ENCODE measurements at regions not wholly inside any gene's neighbourhood (a gene's known extent, or its start where the extent isn't known, plus 50 kb on each side); places are given as distances from the start of the nearest gene placed in this dataset.

GRCh38 chr18:37717656-37718055 is 152.1 kb upstream of the CELF4 start:
- no peak for DNase-seq (ENCODE audit: low read depth)

GRCh38 chr18:37717098-37717497 is 151.5 kb upstream of the CELF4 start:
- DNase-seq (ENCODE audit: low read depth), result no peak

GRCh38 chr18:37716106-37716735 is 150.6 kb upstream of the CELF4 start:
- no peak for DNase-seq (ENCODE audit: low read depth)

GRCh38 chr18:37714691-37715090 is 149.1 kb upstream of the CELF4 start:
- no peak for DNase-seq (ENCODE audit: low read depth)

- no peak for DNase-seq (ENCODE audit: low read depth)
Measured at GRCh38 chr18:37712776-37713175, 147.2 kb upstream of the CELF4 start.

- DNase-seq (ENCODE audit: low read depth), result no peak
Measured at GRCh38 chr18:37711766-37712505, 146.3 kb upstream of the CELF4 start.

- DNase-seq (ENCODE audit: low read depth), result no peak
Measured at GRCh38 chr18:37710726-37711125, 145.1 kb upstream of the CELF4 start.

GRCh38 chr18:37709740-37710139 is 144.1 kb upstream of the CELF4 start:
- DNase-seq (ENCODE audit: low read depth), result no peak

- DNase-seq (ENCODE audit: low read depth), result no peak
Measured at GRCh38 chr18:37705016-37705415, 139.4 kb upstream of the CELF4 start.

GRCh38 chr18:37702841-37703240 is 137.2 kb upstream of the CELF4 start:
- DNase-seq (ENCODE audit: low read depth), result no peak

- no peak for DNase-seq (ENCODE audit: low read depth)
Measured at GRCh38 chr18:37701967-37702366, 136.4 kb upstream of the CELF4 start.

GRCh38 chr18:37698508-37699040 is 133.0 kb upstream of the CELF4 start:
- no peak for DNase-seq (ENCODE audit: low read depth)

GRCh38 chr18:37694516-37694915 is 128.9 kb upstream of the CELF4 start:
- no peak for DNase-seq (ENCODE audit: low read depth)

GRCh38 chr18:37691162-37691561 is 125.6 kb upstream of the CELF4 start:
- no peak for DNase-seq (ENCODE audit: low read depth)

GRCh38 chr18:37689841-37690240 is 124.2 kb upstream of the CELF4 start:
- DNase-seq (ENCODE audit: low read depth), result no peak

GRCh38 chr18:37684590-37684989 is 119.0 kb upstream of the CELF4 start:
- no peak for DNase-seq (ENCODE audit: low read depth)

GRCh38 chr18:37684183-37684582 is 118.6 kb upstream of the CELF4 start:
- no peak for DNase-seq (ENCODE audit: low read depth)

GRCh38 chr18:37680911-37681310 is 115.3 kb upstream of the CELF4 start:
- no peak for DNase-seq (ENCODE audit: low read depth)

GRCh38 chr18:37676276-37676675 is 110.7 kb upstream of the CELF4 start:
- no peak for DNase-seq (ENCODE audit: low read depth)

GRCh38 chr18:37675699-37676098 is 110.1 kb upstream of the CELF4 start:
- DNase-seq (ENCODE audit: low read depth), result no peak

GRCh38 chr18:37674570-37674969 is 109.0 kb upstream of the CELF4 start:
- no peak for DNase-seq (ENCODE audit: low read depth)

GRCh38 chr18:37673671-37674070 is 108.1 kb upstream of the CELF4 start:
- no peak for DNase-seq (ENCODE audit: low read depth)

GRCh38 chr18:37672932-37673595 is 107.5 kb upstream of the CELF4 start:
- no peak for DNase-seq (ENCODE audit: low read depth)

Data from activated T-helper 9 cell treated with anti-CD3 and anti-CD28 coated beads, Interleukin-2, amount 50 U/mL, for 16 hours (primary cell).